GM12875 (cell line): ENCODE measurements at regions not wholly inside any gene's neighbourhood (a gene's known extent, or its start where the extent isn't known, plus 50 kb on each side); places are given as distances from the start of the nearest gene placed in this dataset.

Experiments
- H3K4me3 ChIP-seq: one replicate; pipeline ENCODE4 v1.5.1; 2011; ENCODE audit warnings: low read depth, low read length, control low read depth
- TF ChIP-seq, protein P1 (sequence below): IDR thresholded peaks from 2 replicates; pipeline ENCODE4 v1.5.1; 2011; ENCODE audit warnings: low read depth, mild to moderate bottlenecking, control low read depth, inconsistent platforms, low read length, moderate library complexity, borderline replicate concordance; ENCODE audit not compliant: insufficient read depth

DNA sequence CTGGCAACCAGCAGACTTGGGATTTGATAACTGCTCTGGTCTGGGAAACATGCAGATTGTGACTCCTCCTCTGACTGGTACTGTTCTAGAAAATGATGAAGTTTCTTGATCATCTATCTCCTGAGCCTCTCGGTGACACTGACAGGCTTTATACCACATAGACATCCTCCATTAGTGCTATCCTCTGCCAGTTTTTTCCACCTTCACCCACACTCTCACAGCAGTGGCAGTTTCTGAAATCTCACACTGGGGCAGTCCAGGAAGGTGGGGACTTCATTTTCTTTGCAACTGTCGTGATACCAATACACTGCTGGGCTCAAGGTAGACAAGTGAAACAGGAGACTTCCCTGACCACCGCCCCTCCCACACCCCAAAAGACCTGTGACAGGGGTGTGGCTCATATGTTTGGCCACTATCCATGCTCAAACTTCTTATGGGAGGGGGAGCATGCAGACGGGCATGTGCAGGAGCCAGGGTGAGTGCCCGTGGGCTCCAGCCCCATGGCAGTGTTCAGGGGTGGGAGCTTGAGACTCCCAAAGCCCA lies 66.3 kb upstream of the RMDN2 start:
- no peak overlapping the region for H3K4me3 ChIP-seq

DNA sequence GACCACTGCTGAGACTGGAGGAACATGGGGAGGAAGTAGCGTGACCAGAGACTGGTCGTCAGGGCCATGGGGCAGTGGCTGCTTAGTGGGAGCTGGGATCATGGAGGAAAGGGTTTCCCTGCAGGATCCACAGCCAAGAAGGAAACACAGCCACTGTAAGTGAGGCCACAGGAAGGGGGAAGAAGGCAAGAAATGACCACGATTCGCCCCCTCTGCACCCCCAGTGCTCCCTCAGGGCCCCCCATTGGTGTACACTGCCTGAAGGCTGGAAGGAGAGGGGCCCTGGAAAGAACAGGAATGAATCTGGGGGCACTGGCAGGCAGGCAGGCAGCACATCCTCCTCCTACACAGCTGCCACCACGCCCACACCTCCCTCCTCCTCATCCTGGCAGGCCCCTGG lies 62.5 kb upstream of the RMDN2 start:
- no peak overlapping the region for H3K4me3 ChIP-seq
- TF ChIP-seq, protein P1, sequence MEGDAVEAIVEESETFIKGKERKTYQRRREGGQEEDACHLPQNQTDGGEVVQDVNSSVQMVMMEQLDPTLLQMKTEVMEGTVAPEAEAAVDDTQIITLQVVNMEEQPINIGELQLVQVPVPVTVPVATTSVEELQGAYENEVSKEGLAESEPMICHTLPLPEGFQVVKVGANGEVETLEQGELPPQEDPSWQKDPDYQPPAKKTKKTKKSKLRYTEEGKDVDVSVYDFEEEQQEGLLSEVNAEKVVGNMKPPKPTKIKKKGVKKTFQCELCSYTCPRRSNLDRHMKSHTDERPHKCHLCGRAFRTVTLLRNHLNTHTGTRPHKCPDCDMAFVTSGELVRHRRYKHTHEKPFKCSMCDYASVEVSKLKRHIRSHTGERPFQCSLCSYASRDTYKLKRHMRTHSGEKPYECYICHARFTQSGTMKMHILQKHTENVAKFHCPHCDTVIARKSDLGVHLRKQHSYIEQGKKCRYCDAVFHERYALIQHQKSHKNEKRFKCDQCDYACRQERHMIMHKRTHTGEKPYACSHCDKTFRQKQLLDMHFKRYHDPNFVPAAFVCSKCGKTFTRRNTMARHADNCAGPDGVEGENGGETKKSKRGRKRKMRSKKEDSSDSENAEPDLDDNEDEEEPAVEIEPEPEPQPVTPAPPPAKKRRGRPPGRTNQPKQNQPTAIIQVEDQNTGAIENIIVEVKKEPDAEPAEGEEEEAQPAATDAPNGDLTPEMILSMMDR = no peak

More for the DNA sequence above, 66.3 kb upstream of the RMDN2 start:
- TF ChIP-seq, protein P1 = no peak

- TF ChIP-seq, protein P1 = no peak
- no peak overlapping the region for H3K4me3 ChIP-seq
Measured at GRCh38 chr2:37864217-37864616, 60.9 kb upstream of the RMDN2 start.

DNA sequence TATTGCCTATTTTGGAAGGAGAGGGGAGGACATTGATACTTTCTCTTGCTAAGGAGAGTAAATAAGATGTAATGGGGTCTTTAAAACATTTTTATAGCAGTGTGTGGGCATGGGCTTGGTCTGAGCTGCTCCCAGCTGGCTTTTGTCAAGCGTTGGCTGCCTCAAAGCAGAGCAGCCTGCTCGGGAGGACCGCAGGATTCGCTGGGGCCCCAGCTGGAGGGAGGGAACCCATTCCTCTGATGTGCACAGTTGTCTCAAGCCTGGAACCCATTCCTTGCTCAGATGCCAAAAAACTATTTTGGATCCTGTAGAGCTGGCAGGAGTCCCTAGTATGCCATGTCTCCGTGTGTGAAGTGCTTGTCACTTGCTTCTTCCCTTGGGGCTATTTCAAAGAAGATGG lies 59.4 kb upstream of the RMDN2 start:
- TF ChIP-seq, protein P1 = no peak
- no peak overlapping the region for H3K4me3 ChIP-seq

GRCh38 chr2:37866171-37866934 lies 58.7 kb upstream of the RMDN2 start:
- TF ChIP-seq, protein P1 = no peak
- H3K4me3 ChIP-seq = no peak overlapping the region

- H3K4me3 ChIP-seq = no peak overlapping the region
- TF ChIP-seq, protein P1 = no peak
Measured at GRCh38 chr2:37867166-37867565, 57.9 kb upstream of the RMDN2 start.

- H3K4me3 ChIP-seq = no peak overlapping the region
- TF ChIP-seq, protein P1 = no peak
Measured at GRCh38 chr2:37868866-37869265, 56.2 kb upstream of the RMDN2 start.
